ENCODE measurements at regions not wholly inside any gene's neighbourhood (a gene's known extent, or its start where the extent isn't known, plus 50 kb on each side); places are given as distances from the start of the nearest gene placed in this dataset.

GRCh38 chr2:121875585-121876185, 120.2 kb downstream of the TSN start:
- TF ChIP-seq CTCF (IDR thresholded peaks at IDR 0.05; ENCODE audit: insufficient read depth, low read depth, low read length): no peak
- no peak for TF ChIP-seq EZH2 (IDR thresholded peaks at IDR 0.05; ENCODE audit: insufficient read depth, low read length)
